Spleen (tissue), 7 donors: ENCODE measurements at regions not wholly inside any gene's neighbourhood (a gene's known extent, or its start where the extent isn't known, plus 50 kb on each side); places are given as distances from the start of the nearest gene placed in this dataset.

Source experiments
- POLR2A ChIP-seq, 3 donors: fragments of 450-650 bp; IDR thresholded peaks; one replicate each; pipeline ENCODE4 v1.5.1; 2017; ENCODE audit warnings: antibody characterized with exemption in 3 of 3, mild to moderate bottlenecking in 1 of 3
- TF ChIP-seq, protein P1 (sequence below), 11 experiments: fragments of 200-600 bp in 7 of 11; fragments of 450-650 bp in 4 of 11; sonication (generic) in 4 of 11; IDR thresholded peaks in 8 of 11; conservative IDR thresholded peaks in 3 of 11; 1 replicate in 7 of 11; 2 replicates in 4 of 11; pipeline versions ENCODE4 v1.4.0 to v1.8.0; 2016 to 2021; ENCODE audit warnings: antibody characterized with exemption in 11 of 11, inconsistent platforms in 4 of 11, mild to moderate bottlenecking in 1 of 11
- donor health status: DM: no; HTN: no; CAD: no; lungs with moderate emphysema.
- donor health status: DM: no; HTN: no; CAD: no.
- donor health status: DM: no; HTN: no; CAD: no.

DNA sequence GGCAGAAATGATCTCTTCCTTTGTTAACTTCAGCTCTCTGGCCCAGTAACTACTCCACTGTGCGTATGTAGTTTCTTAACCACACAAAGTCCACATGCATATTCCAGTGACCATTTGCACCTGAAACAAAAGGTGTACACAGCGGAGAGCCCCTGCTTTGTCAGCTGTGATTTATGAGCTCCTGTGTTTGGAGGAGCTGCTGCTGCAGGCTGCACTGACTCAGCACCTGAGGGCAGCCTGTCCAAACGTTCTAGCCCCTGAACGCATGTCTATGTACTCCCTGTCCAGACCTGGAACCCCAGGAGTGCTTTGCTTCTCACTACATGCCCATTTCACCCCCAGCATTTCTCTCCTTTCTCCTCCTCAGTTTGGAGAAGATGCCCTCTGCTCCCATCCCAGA, 216.1 kb downstream of the ABCC12 start:
- TF ChIP-seq, protein P1, sequence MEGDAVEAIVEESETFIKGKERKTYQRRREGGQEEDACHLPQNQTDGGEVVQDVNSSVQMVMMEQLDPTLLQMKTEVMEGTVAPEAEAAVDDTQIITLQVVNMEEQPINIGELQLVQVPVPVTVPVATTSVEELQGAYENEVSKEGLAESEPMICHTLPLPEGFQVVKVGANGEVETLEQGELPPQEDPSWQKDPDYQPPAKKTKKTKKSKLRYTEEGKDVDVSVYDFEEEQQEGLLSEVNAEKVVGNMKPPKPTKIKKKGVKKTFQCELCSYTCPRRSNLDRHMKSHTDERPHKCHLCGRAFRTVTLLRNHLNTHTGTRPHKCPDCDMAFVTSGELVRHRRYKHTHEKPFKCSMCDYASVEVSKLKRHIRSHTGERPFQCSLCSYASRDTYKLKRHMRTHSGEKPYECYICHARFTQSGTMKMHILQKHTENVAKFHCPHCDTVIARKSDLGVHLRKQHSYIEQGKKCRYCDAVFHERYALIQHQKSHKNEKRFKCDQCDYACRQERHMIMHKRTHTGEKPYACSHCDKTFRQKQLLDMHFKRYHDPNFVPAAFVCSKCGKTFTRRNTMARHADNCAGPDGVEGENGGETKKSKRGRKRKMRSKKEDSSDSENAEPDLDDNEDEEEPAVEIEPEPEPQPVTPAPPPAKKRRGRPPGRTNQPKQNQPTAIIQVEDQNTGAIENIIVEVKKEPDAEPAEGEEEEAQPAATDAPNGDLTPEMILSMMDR (IDR thresholded peaks at IDR 0.05 in 8 of 11, conservative IDR thresholded peaks at IDR 0.05 in 3 of 11) = no peak
- no peak for TF ChIP-seq POLR2A (IDR thresholded peaks at IDR 0.05)
